Stimulated activated naive CD8-positive, alpha-beta T cell treated with anti-CD3 and anti-CD28 coated beads, Interleukin-15, amount 100 ng/mL, for 72 hours (primary cell): ENCODE measurements at regions not wholly inside any gene's neighbourhood (a gene's known extent, or its start where the extent isn't known, plus 50 kb on each side); places are given as distances from the start of the nearest gene placed in this dataset.
"Not testable (repeated sequence)": the region's sequence is repeated elsewhere in the genome, so short reads cannot be mapped to it uniquely, and the experiment has no call there.

Experiments used
- ATAC-seq: fragments of 150-1000 bp; cut with Tn5 transposase; 2 replicates; pipeline ENCODE4 v1.10.0; 2021; ENCODE audit warnings: mild to moderate bottlenecking, moderate library complexity
- DNase-seq, 2 donors: peaks; one replicate each; pipeline ENCODE4 v3.0.0; 2021 to 2022
- H3K27ac Mint-ChIP-seq, 2 donors: one replicate each; pipeline ENCODE4 v1.8.0; 2022; ENCODE audit warnings: mild to moderate bottlenecking in 2 of 2, mixed read lengths in 2 of 2, moderate library complexity in 2 of 2
- H3K27me3 Mint-ChIP-seq: one replicate; pipeline ENCODE4 v1.8.0; 2022; ENCODE audit warnings: mixed read lengths
- H3K4me1 Mint-ChIP-seq: one replicate; pipeline ENCODE4 v1.8.0; 2022; ENCODE audit warnings: mild to moderate bottlenecking, mixed read lengths
- H3K4me3 Mint-ChIP-seq, 2 donors: one replicate each; pipeline ENCODE4 v1.8.0; 2022; ENCODE audit warnings: mild to moderate bottlenecking in 2 of 2, mixed read lengths in 2 of 2, moderate library complexity in 1 of 2
- H3K9me3 Mint-ChIP-seq, 2 donors: one replicate each; pipeline ENCODE4 v1.8.0; 2022; ENCODE audit warnings: mixed read lengths in 2 of 2

- no peaks in the 10 kb centered on the region for H3K27me3 Mint-ChIP-seq
- no peaks in the 10 kb centered on the region for H3K4me1 Mint-ChIP-seq
- no peaks in the 10 kb centered on the region for H3K9me3 Mint-ChIP-seq
- ATAC-seq (no peak), DNase-seq (no peak)
- H3K4me3 Mint-ChIP-seq = no peak overlapping the region
- H3K27ac Mint-ChIP-seq = no peak overlapping the region
Observed at GRCh38 chr2:187646556-187646955, 92.3 kb upstream of the TFPI start.

GRCh38 chr2:187654535-187654934 is 100.3 kb upstream of the TFPI start:
- Mint-ChIP-seq H3K9me3 (no peaks in the 10 kb centered on the region), H3K27ac (no peak overlapping the region), H3K27me3 (no peaks in the 10 kb centered on the region), H3K4me1 (no peaks in the 10 kb centered on the region), H3K4me3 (no peak overlapping the region)
- ATAC-seq (no peak), DNase-seq (no peak)

- Mint-ChIP-seq H3K27me3 (no peaks in the 10 kb centered on the region), H3K9me3 (no peaks in the 10 kb centered on the region), H3K27ac (no peak overlapping the region), H3K4me1 (no peaks in the 10 kb centered on the region), H3K4me3 (no peak overlapping the region)
- DNase-seq (no peak), ATAC-seq (no peak)
Observed at GRCh38 chr2:187655001-187655400, 100.8 kb upstream of the TFPI start.

GRCh38 chr2:187656123-187656522 is 101.9 kb upstream of the TFPI start:
- no peaks in the 10 kb centered on the region for H3K4me1 Mint-ChIP-seq
- no peak overlapping the region for H3K27ac Mint-ChIP-seq
- ATAC-seq (no peak), DNase-seq (no peak)
- no peaks in the 10 kb centered on the region for H3K27me3 Mint-ChIP-seq
- H3K4me3 Mint-ChIP-seq = no peak overlapping the region
- H3K9me3 Mint-ChIP-seq = peaks cover 0 to 4% of the 10 kb centered on the region in 2 donors

- Mint-ChIP-seq H3K9me3 (peaks cover 4 to 7% of the 10 kb centered on the region in 2 donors), H3K4me3 (no peak overlapping the region), H3K4me1 (no peaks in the 10 kb centered on the region), H3K27ac (no peak overlapping the region), H3K27me3 (no peaks in the 10 kb centered on the region)
- no peak for DNase-seq
- ATAC-seq = no peak
Observed at GRCh38 chr2:187658952-187659525, 104.8 kb upstream of the TFPI start.

- not testable (repeated sequence) for H3K4me3 Mint-ChIP-seq, H3K9me3 Mint-ChIP-seq
Observed at GRCh38 chr2:187676050-187676449, 121.8 kb upstream of the TFPI start.

GRCh38 chr2:187679454-187679853 is 125.2 kb upstream of the TFPI start:
- Mint-ChIP-seq H3K4me3 (no peak overlapping the region), H3K27me3 (no peaks in the 10 kb centered on the region), H3K4me1 (no peaks in the 10 kb centered on the region), H3K9me3 (no peaks in the 10 kb centered on the region), H3K27ac (no peak overlapping the region)
- no peak for ATAC-seq
- no peak for DNase-seq

More at GRCh38 chr2:187676050-187676449, 121.8 kb upstream of the TFPI start:
- H3K27ac Mint-ChIP-seq, H3K27me3 Mint-ChIP-seq, DNase-seq, ATAC-seq, H3K4me1 Mint-ChIP-seq: not testable (repeated sequence)

- H3K27ac Mint-ChIP-seq = no peak overlapping the region
- H3K4me1 Mint-ChIP-seq = no peaks in the 10 kb centered on the region
- no peak for DNase-seq
- no peak for ATAC-seq
- no peaks in the 10 kb centered on the region for H3K9me3 Mint-ChIP-seq
- no peak overlapping the region for H3K4me3 Mint-ChIP-seq
- no peaks in the 10 kb centered on the region for H3K27me3 Mint-ChIP-seq
Observed at GRCh38 chr2:187684174-187684573, 129.9 kb upstream of the TFPI start.

GRCh38 chr2:187686416-187687024 is 132.3 kb upstream of the TFPI start:
- DNase-seq = no peak
- ATAC-seq = no peak
- H3K27ac Mint-ChIP-seq = no peak overlapping the region
- H3K27me3 Mint-ChIP-seq = no peaks in the 10 kb centered on the region
- no peak overlapping the region for H3K4me3 Mint-ChIP-seq
- peaks cover 0 to 7% of the 10 kb centered on the region in 2 donors for H3K9me3 Mint-ChIP-seq
- no peaks in the 10 kb centered on the region for H3K4me1 Mint-ChIP-seq

GRCh38 chr2:187687585-187687984 is 133.3 kb upstream of the TFPI start:
- Mint-ChIP-seq H3K4me1 (no peaks in the 10 kb centered on the region), H3K4me3 (no peak overlapping the region), H3K27me3 (no peaks in the 10 kb centered on the region), H3K9me3 (peaks cover 0 to 7% of the 10 kb centered on the region in 2 donors), H3K27ac (no peak overlapping the region)
- ATAC-seq = no peak
- no peak for DNase-seq

GRCh38 chr2:187689372-187689771 is 135.1 kb upstream of the TFPI start:
- H3K4me3 Mint-ChIP-seq = no peak overlapping the region
- no peaks in the 10 kb centered on the region for H3K4me1 Mint-ChIP-seq
- DNase-seq = no peak

GRCh38 chr2:187693923-187694322 is 139.7 kb upstream of the TFPI start:
- no peak overlapping the region for H3K4me3 Mint-ChIP-seq
- H3K9me3 Mint-ChIP-seq = peaks cover 0 to 7% of the 10 kb centered on the region in 2 donors
- no peak overlapping the region for H3K27ac Mint-ChIP-seq
- no peak for DNase-seq
- no peaks in the 10 kb centered on the region for H3K27me3 Mint-ChIP-seq
- no peak for ATAC-seq
- H3K4me1 Mint-ChIP-seq = no peaks in the 10 kb centered on the region

More at GRCh38 chr2:187689372-187689771, 135.1 kb upstream of the TFPI start:
- Mint-ChIP-seq H3K27ac (no peak overlapping the region), H3K9me3 (peaks cover 0 to 7% of the 10 kb centered on the region in 2 donors), H3K27me3 (no peaks in the 10 kb centered on the region)
- no peak for ATAC-seq

- not testable (repeated sequence) for H3K27ac Mint-ChIP-seq, H3K9me3 Mint-ChIP-seq, DNase-seq, H3K4me3 Mint-ChIP-seq, ATAC-seq, H3K4me1 Mint-ChIP-seq, H3K27me3 Mint-ChIP-seq
Observed at GRCh38 chr2:187696644-187697043, 142.4 kb upstream of the TFPI start.

- Mint-ChIP-seq H3K27ac (no peak overlapping the region), H3K9me3 (peaks cover 0 to 5% of the 10 kb centered on the region in 2 donors), H3K4me3 (no peak overlapping the region), H3K4me1 (no peaks in the 10 kb centered on the region), H3K27me3 (peaks cover 5% of the 10 kb centered on the region)
- no peak for DNase-seq
- ATAC-seq = no peak
Observed at GRCh38 chr2:187698374-187699110, 144.3 kb upstream of the TFPI start.

- H3K4me3 Mint-ChIP-seq = no peak overlapping the region
- no peaks in the 10 kb centered on the region for H3K4me1 Mint-ChIP-seq
- peaks cover 5% of the 10 kb centered on the region for H3K27me3 Mint-ChIP-seq
- H3K9me3 Mint-ChIP-seq = peaks cover 0 to 5% of the 10 kb centered on the region in 2 donors
- ATAC-seq (no peak), DNase-seq (no peak)
- H3K27ac Mint-ChIP-seq = no peak overlapping the region
Observed at GRCh38 chr2:187702157-187702556, 147.9 kb upstream of the TFPI start.

GRCh38 chr2:187708272-187708671 is 154.0 kb upstream of the TFPI start:
- no peaks in the 10 kb centered on the region for H3K4me1 Mint-ChIP-seq
- H3K9me3 Mint-ChIP-seq = no peaks in the 10 kb centered on the region
- no peak for ATAC-seq
- H3K27ac Mint-ChIP-seq = no peak overlapping the region
- no peaks in the 10 kb centered on the region for H3K27me3 Mint-ChIP-seq
- no peak for DNase-seq
- H3K4me3 Mint-ChIP-seq = no peak overlapping the region
